DND-41 (cell line): ENCODE measurements at regions not wholly inside any gene's neighbourhood (a gene's known extent, or its start where the extent isn't known, plus 50 kb on each side); places are given as distances from the start of the nearest gene placed in this dataset.

Experiments
- ATAC-seq: fragments of 200-7000 bp; cut with Tn5 transposase; 3 replicates; pipeline ENCODE4 v1.9.1; 2021; ENCODE audit warnings: low read depth; ENCODE audit not compliant: insufficient read depth
- DNase-seq: peaks from one replicate; pipeline ENCODE4 v3.0.0-alpha.2; 2020
- H2AFZ ChIP-seq: 2 replicates; pipeline ENCODE4 v1.6.0; 2012; ENCODE audit warnings: low read depth, low read length
- H3K27ac ChIP-seq: 2 replicates; pipeline ENCODE4 v1.5.1; 2012; ENCODE audit warnings: low read length, inconsistent platforms
- H3K27me3 ChIP-seq: fragments of 200-600 bp; sonication (generic); 2 replicates; pipeline ENCODE4 v1.6.0; 2012; ENCODE audit warnings: low read length, mild to moderate bottlenecking, inconsistent platforms; ENCODE audit not compliant: insufficient read depth, poor library complexity
- H3K36me3 ChIP-seq: 2 replicates; pipeline ENCODE4 v1.5.1; 2012; ENCODE audit warnings: low read length, inconsistent platforms; ENCODE audit not compliant: insufficient read depth
- H3K4me1 ChIP-seq: 2 replicates; pipeline ENCODE4 v1.5.1; 2012; ENCODE audit warnings: mild to moderate bottlenecking, low read length; ENCODE audit not compliant: insufficient read depth
- H3K4me2 ChIP-seq: 2 replicates; pipeline ENCODE4 v1.6.0; 2012; ENCODE audit warnings: mild to moderate bottlenecking, moderate library complexity, low read length, inconsistent platforms; ENCODE audit not compliant: insufficient read depth
- H3K4me3 ChIP-seq, 2 experiments: fragments of 200-600 bp in 1 of 2; shearing (Covaris generic) in 1 of 2; 2 replicates each; pipeline ENCODE4 v1.5.1; 2012 to 2016; ENCODE audit warnings: inconsistent platforms in 2 of 2, low read length in 2 of 2, mild to moderate bottlenecking in 2 of 2, low read depth in 1 of 2, moderate library complexity in 1 of 2
- H3K79me2 ChIP-seq: 2 replicates; pipeline ENCODE4 v1.6.0; 2012; ENCODE audit warnings: low read length, inconsistent platforms; ENCODE audit not compliant: insufficient read depth
- H3K9ac ChIP-seq: 2 replicates; pipeline ENCODE4 v1.6.0; 2012; ENCODE audit warnings: low read depth, mild to moderate bottlenecking, inconsistent platforms, low read length, moderate library complexity
- H3K9me3 ChIP-seq: 2 replicates; pipeline ENCODE4 v1.5.1; 2012; ENCODE audit warnings: low read length, moderate library complexity, mild to moderate bottlenecking, inconsistent platforms; ENCODE audit not compliant: insufficient read depth, severe bottlenecking
- H4K20me1 ChIP-seq: 2 replicates; pipeline ENCODE4 v1.6.0; 2012; ENCODE audit warnings: low read length; ENCODE audit not compliant: insufficient read depth
- EZH2 ChIP-seq: IDR thresholded peaks from 3 replicates; pipeline ENCODE4 v1.6.1; 2012; ENCODE audit warnings: borderline replicate concordance, low read depth, mild to moderate bottlenecking, moderate library complexity, low read length, inconsistent platforms; ENCODE audit not compliant: severe bottlenecking
- TF ChIP-seq, protein P1 (sequence below): IDR thresholded peaks from 2 replicates; pipeline ENCODE4 v1.5.1; 2012; ENCODE audit warnings: borderline replicate concordance, low read length, moderate library complexity, mild to moderate bottlenecking; ENCODE audit not compliant: poor library complexity, severe bottlenecking; ENCODE audit errors: extremely low read depth

DNA sequence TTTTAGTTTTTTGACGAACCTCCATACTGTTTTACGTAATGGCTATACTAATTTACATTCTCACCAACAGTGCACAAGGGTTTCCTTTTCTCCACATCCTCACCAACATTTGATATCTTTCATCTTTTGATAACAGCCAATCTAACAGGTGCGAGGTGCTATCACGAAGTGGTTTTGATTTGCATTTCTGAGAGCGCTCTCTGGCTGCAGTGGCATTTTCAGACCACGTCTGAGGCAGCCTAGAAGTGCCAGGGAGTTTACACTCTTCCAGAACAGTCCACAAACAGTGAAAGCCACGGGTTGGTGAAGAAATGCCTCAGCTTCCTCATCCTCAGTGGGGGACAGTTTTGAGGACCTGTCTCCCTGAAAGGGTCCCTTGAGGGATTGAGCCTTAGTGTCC, 471.0 kb downstream of the BCOR start:
- no peak overlapping the region for H3K27ac ChIP-seq
- no peak for ATAC-seq

DNA sequence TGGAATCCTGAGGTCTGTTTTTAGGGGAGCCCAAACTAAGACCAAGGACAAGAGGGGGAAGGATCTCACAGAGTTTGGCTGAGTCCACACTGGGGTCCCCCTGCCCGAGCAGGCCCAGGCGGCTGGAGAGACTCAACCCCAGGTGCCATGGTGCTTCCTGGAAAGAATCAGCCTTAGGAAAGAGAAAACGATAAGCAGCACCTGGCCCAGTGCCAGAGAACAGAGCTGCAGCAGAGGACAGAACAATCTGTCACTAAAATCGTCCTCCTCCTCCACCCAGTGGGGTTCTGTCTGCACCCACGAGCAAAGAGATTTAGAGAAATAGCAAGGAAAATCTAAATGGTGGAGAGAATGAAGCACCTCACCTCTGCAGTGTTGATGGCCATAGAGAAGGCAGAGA, 470.5 kb downstream of the BCOR start:
- Histone ChIP-seq H3K4me3 (no peak overlapping the region), H3K4me1 (peaks cover 1% of the 10 kb centered on the region; the same call in 1 of the 2 replicates), H2AFZ (no peak overlapping the region), H3K9me3 (no peaks in the 10 kb centered on the region), H4K20me1 (no peaks in the 10 kb centered on the region), H3K27ac (no peak overlapping the region), H3K9ac (no peak overlapping the region), H3K27me3 (no peaks in the 10 kb centered on the region), H3K4me2 (no peak overlapping the region), H3K79me2 (no peaks in the 10 kb centered on the region), H3K36me3 (no peaks in the 10 kb centered on the region)
- DNase-seq (no peak), ATAC-seq (no peak)
- TF ChIP-seq, protein P1, sequence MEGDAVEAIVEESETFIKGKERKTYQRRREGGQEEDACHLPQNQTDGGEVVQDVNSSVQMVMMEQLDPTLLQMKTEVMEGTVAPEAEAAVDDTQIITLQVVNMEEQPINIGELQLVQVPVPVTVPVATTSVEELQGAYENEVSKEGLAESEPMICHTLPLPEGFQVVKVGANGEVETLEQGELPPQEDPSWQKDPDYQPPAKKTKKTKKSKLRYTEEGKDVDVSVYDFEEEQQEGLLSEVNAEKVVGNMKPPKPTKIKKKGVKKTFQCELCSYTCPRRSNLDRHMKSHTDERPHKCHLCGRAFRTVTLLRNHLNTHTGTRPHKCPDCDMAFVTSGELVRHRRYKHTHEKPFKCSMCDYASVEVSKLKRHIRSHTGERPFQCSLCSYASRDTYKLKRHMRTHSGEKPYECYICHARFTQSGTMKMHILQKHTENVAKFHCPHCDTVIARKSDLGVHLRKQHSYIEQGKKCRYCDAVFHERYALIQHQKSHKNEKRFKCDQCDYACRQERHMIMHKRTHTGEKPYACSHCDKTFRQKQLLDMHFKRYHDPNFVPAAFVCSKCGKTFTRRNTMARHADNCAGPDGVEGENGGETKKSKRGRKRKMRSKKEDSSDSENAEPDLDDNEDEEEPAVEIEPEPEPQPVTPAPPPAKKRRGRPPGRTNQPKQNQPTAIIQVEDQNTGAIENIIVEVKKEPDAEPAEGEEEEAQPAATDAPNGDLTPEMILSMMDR = no peak
- TF ChIP-seq EZH2 = no peak

More for the DNA sequence above, 471.0 kb downstream of the BCOR start:
- Histone ChIP-seq H3K4me3 (no peak overlapping the region), H3K9me3 (no peaks in the 10 kb centered on the region), H2AFZ (no peak overlapping the region), H3K9ac (no peak overlapping the region), H4K20me1 (no peaks in the 10 kb centered on the region), H3K36me3 (no peaks in the 10 kb centered on the region), H3K4me1 (no peaks in the 10 kb centered on the region), H3K27me3 (no peaks in the 10 kb centered on the region), H3K4me2 (no peak overlapping the region), H3K79me2 (no peaks in the 10 kb centered on the region)
- DNase-seq = no peak
- TF ChIP-seq EZH2 = no peak
- TF ChIP-seq, protein P1 = no peak

DNA sequence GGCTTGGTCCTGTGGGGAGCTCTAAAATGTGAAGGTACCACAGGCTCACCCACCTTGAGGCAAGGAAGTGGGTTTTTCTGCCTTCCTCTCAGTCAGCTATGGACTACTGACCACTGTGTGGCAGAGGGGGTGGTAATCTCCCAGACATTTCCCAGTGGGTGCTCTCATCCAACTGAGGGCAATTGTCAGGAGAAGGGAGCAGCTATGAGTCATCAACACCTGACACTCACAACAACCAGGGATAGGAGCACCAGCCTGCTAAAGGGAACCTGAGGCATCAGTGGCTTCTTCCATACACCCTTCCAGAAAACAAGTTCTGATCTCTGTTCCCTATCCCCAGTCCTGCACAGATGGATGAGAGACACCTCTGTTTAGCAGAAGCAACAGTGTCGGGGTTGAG, 468.8 kb downstream of the BCOR start:
- Histone ChIP-seq H3K27ac (no peak overlapping the region), H3K4me3 (no peak overlapping the region), H4K20me1 (no peaks in the 10 kb centered on the region), H3K36me3 (no peaks in the 10 kb centered on the region), H3K9ac (no peak overlapping the region), H3K9me3 (no peaks in the 10 kb centered on the region), H2AFZ (no peak overlapping the region), H3K79me2 (no peaks in the 10 kb centered on the region), H3K4me2 (no peak overlapping the region), H3K4me1 (peaks cover 17% of the 10 kb centered on the region), H3K27me3 (no peaks in the 10 kb centered on the region)
- ATAC-seq = no peak
- no peak for DNase-seq
- TF ChIP-seq, protein P1 = no peak
- TF ChIP-seq EZH2 = no peak

DNA sequence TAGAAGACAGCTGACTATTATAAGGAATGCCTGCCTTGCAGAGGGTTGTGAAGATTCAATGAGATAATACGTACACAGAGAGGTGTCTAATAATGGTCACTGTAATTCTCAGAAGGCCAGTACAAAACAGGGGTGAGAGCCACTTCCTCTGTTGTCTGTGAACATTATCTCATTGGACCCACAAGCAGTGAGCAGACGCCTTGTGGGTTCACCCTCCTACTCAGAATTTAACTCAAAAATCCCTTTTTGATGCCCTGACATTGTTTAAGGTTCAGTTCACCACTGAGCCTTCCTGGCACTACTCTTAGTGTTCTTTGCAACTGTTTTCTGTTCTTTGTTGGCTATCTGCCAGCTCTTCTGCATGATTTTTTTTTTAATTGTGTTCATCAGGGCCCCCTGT, 467.4 kb downstream of the BCOR start:
- no peak overlapping the region for H3K27ac ChIP-seq
- H3K4me2 ChIP-seq = no peak overlapping the region
- no peak for DNase-seq
- no peaks in the 10 kb centered on the region for H3K9me3 ChIP-seq
- TF ChIP-seq, protein P1 = no peak
- no peak for TF ChIP-seq EZH2
- no peaks in the 10 kb centered on the region for H4K20me1 ChIP-seq
- H3K4me3 ChIP-seq = no peak overlapping the region
- no peak overlapping the region for H2AFZ ChIP-seq
- H3K79me2 ChIP-seq = no peaks in the 10 kb centered on the region
- peaks cover 17% of the 10 kb centered on the region for H3K4me1 ChIP-seq
- no peak overlapping the region for H3K9ac ChIP-seq
- ATAC-seq = no peak
- no peaks in the 10 kb centered on the region for H3K36me3 ChIP-seq
- no peaks in the 10 kb centered on the region for H3K27me3 ChIP-seq
